Effector memory CD4-positive, alpha-beta T cell (primary cell): ENCODE measurements at regions not wholly inside any gene's neighbourhood (a gene's known extent, or its start where the extent isn't known, plus 50 kb on each side); places are given as distances from the start of the nearest gene placed in this dataset.
"Not testable (repeated sequence)": the region's sequence is repeated elsewhere in the genome, so short reads cannot be mapped to it uniquely, and the experiment has no call there.

Source experiments
- DNase-seq, 3 donors: peaks; one replicate each; pipeline ENCODE4 v3.0.0-alpha.2; 2020
- H3K27ac ChIP-seq: 2 replicates; pipeline ENCODE4 v1.7.0; 2013; ENCODE audit warnings: mild to moderate bottlenecking, low read length, moderate library complexity; ENCODE audit not compliant: insufficient read depth, poor library complexity, severe bottlenecking
- H3K27me3 ChIP-seq: replicated peaks from 2 replicates; pipeline ENCODE4 v1.7.0; 2013; ENCODE audit warnings: mild to moderate bottlenecking, low read length; ENCODE audit not compliant: insufficient read depth, control insufficient read depth, poor library complexity, severe bottlenecking
- H3K36me3 ChIP-seq: 2 replicates; pipeline ENCODE4 v1.7.0; 2013; ENCODE audit warnings: mild to moderate bottlenecking, low read length, moderate library complexity; ENCODE audit not compliant: control insufficient read depth, insufficient read depth
- H3K4me1 ChIP-seq: 2 replicates; pipeline ENCODE4 v1.7.0; 2013; ENCODE audit warnings: low read length, mild to moderate bottlenecking; ENCODE audit not compliant: control insufficient read depth, insufficient read depth, poor library complexity, severe bottlenecking
- H3K4me3 ChIP-seq: 2 replicates; pipeline ENCODE4 v1.7.0; 2013; ENCODE audit warnings: low read length, low read depth, mild to moderate bottlenecking; ENCODE audit not compliant: insufficient read depth, poor library complexity, severe bottlenecking
- H3K9me3 ChIP-seq: 2 replicates; pipeline ENCODE4 v1.7.0; 2013; ENCODE audit warnings: mild to moderate bottlenecking, low read length, moderate library complexity; ENCODE audit not compliant: control insufficient read depth

DNA sequence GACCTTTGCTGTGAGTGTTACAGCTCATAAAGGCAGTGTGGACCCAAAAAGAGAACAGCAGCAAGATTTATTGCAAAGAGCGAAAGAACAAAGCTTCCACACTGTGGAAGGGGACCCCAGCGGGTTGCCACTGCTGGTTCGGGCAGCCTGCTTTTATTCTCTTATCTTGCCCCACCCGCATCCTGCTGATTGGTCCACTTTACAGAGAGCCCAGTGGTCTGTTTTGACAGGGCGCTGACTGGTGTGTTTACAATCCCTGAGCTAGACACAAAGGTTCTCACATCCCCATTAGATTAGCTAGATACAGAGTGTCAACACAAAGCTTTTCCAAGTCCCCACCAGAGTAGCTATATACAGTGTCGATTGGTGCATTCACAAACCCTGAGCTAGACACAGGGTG lies 1187.5 kb downstream of the NXPH1 start:
- H3K4me1 ChIP-seq, H3K9me3 ChIP-seq, H3K36me3 ChIP-seq, H3K27me3 ChIP-seq, H3K27ac ChIP-seq, DNase-seq, H3K4me3 ChIP-seq: not testable (repeated sequence)

DNA sequence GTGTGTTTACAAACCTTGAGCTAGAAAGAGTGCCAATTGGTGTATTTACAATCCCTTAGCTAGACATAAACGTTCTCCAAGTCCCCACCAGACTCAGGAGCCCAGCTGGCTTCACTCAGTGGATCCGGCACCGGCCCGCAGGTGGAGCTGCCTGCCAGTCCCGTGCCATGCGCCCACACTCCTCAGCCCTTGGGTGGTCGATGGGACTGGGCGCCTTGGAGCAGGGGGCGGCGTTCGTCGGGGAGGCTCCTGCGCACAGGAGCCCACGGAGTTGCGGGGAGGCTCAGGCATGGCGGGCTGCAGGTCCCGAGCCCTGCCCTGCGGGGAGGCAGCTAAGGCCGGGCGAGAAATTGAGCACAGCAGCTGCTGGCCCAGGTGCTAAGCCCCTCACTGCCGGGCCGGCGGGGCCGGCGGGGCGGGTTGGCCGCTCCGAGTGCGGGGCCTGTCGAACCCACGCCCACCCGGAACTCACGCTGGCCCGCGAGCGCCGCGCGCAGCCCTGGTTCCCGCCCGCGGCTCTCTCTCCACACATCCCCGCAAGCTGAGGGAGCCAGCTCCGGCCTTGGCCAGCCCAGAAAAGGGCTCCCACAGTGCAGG lies 1188.0 kb downstream of the NXPH1 start:
- not testable (repeated sequence) for DNase-seq, H3K36me3 ChIP-seq, H3K4me3 ChIP-seq, H3K27me3 ChIP-seq, H3K4me1 ChIP-seq, H3K9me3 ChIP-seq, H3K27ac ChIP-seq

DNA sequence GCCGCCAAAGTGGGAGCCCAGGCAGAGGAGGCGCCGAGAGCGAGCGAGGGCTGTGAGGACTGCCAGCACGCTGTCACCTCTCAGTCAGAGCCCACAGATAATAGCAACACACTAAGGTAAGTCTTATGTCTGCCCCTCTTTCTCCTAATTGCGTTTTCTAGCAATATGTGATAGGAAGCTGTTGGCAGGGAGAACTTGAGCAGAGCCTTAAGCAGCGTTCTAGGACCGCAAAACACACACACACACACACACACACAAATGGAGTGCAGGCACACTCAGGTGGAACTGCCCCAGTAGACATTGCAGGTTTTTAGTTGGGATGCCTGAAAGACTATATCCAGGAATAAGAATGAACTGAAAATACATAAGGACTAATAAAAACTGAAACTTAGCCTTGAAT lies 1188.5 kb downstream of the NXPH1 start:
- DNase-seq = no peak
- Histone ChIP-seq H3K36me3 (no peaks in the 10 kb centered on the region), H3K27me3 (no peaks in the 10 kb centered on the region), H3K27ac (no peak overlapping the region), H3K4me1 (no peaks in the 10 kb centered on the region), H3K4me3 (no peak overlapping the region), H3K9me3 (no peaks in the 10 kb centered on the region)

DNA sequence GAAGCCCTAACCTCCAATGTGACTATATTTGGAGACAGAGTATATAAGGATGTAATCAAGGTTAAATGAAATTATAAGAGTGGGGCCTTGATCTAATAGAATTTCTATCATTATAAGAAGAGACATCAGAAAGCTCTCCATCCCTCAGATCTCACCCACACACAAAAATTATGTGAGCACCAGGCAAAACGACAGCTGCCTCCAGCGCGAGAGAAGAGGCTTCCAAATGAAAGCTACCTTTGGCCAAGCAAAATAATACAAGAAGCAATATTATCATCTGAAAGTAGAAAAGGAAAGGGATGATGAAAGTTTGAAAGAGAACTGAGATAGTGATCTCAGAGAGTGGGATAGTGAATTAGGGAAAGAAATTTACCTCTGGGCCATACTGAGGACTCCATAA lies 1192.5 kb downstream of the NXPH1 start:
- no peak for DNase-seq
- H3K4me1 ChIP-seq = no peaks in the 10 kb centered on the region
- H3K27ac ChIP-seq = no peak overlapping the region
- no peaks in the 10 kb centered on the region for H3K27me3 ChIP-seq
- H3K9me3 ChIP-seq = no peaks in the 10 kb centered on the region
- no peaks in the 10 kb centered on the region for H3K36me3 ChIP-seq
- no peak overlapping the region for H3K4me3 ChIP-seq

DNA sequence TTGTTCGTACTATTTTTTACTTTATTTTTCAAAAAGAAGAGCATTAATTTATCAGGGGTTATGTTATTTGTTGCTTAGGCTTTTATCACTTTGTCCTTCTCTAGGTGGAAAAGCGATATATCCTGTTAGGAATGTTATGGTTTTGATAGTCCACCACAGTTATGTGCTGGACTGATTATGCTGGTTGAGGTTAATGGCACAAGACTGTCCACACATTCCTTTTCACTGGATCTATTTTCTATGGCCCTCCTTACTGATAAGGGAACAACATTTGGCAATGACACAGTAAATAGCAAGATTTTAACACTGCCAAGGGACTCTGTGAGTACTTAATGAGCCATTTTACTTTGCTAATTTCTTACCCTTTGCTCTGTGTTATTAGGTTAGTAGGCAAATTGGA lies 1212.3 kb downstream of the NXPH1 start:
- Histone ChIP-seq H3K27ac (no peak overlapping the region), H3K9me3 (no peaks in the 10 kb centered on the region), H3K4me3 (no peak overlapping the region), H3K27me3 (no peaks in the 10 kb centered on the region), H3K36me3 (no peaks in the 10 kb centered on the region), H3K4me1 (no peaks in the 10 kb centered on the region)
- DNase-seq = no peak

DNA sequence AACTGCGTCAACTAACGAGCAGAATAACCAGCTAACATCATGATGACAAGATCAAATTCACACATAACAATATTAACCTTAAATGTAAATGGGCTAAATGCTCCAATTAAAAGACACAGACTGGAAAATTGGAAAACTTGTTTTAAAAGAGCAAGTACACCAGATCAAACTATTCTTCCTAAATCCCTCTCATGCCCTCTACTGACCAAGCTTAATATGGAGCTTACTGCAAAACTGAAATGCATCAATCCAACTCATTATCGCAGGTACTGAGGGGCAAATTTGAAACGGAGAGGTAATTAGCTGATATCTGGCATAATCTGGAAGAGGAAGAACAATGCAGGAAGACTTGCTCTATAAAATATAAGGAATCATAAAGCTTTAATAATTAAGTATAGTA lies 1223.8 kb downstream of the NXPH1 start:
- no peak for DNase-seq

DNA sequence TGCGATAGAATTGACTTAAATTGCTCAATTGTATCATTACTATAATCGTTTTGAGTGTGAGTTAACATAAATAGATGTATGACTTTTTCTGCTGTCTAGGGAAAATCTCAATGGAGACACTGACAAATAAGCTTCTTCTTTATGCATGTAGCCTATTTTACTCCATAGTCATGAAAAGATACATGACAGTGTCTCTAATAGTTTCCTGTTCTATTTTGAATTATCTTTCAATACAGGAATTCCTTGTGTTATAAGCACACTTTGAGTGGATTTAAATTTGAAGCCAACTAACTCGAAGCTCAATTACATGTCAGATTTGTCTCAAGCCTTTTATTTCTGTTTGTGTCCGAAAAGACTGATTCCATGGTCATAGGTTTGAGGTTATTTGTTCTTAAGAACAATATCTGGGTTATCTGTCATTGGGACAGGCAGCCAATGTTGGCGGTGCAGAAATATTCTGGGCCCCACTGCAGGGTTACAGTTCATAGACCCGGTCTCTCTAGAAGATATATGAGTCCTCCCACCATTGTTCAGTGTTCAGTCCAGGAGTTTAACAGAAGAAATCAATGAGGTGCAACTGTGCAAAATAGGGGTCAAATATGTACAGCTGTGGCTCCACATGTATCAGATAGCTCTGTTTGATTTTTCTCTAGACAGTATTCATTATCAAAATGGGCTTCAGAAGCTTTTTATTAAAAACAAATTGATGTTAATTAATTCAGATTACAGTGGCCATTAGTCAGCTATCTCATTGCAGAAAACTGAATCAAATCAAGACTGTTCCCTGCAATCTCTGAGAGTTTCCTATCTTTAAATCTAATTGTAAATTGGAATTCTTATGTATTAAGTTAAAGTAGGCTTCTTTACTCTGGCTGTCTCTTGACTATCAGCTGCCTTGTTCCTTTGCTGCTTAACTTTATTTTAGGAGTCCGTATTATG lies 1238.8 kb downstream of the NXPH1 start:
- Histone ChIP-seq H3K9me3 (no peaks in the 10 kb centered on the region), H3K27ac (no peak overlapping the region), H3K4me3 (no peak overlapping the region), H3K36me3 (no peaks in the 10 kb centered on the region), H3K4me1 (no peaks in the 10 kb centered on the region), H3K27me3 (no peaks in the 10 kb centered on the region)
- DNase-seq = no peak

More for the DNA sequence above, 1223.8 kb downstream of the NXPH1 start:
- Histone ChIP-seq H3K4me1 (no peaks in the 10 kb centered on the region), H3K4me3 (no peak overlapping the region), H3K9me3 (peaks cover 3% of the 10 kb centered on the region), H3K36me3 (no peaks in the 10 kb centered on the region), H3K27me3 (no peaks in the 10 kb centered on the region), H3K27ac (no peak overlapping the region)

DNA sequence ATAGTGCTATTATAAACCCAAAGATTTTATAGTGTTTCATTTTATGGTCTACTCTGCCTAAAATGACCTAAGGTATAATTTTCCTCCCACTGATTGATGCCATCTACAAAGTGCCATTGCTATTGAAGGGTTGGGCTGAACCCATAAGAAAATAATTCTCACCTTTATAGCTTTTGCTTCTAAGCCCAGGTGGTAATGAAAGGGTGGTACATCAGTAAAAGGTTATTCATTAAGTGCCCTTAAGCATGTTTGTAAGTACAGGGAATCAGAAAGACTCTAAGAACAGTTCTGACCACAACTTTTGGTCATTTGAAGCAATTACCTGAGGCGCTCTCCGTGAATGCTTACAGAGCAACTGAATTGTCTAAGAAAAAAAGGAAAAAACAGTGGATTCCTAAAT lies 1247.3 kb downstream of the NXPH1 start:
- no peak for DNase-seq
- Histone ChIP-seq H3K4me3 (no peak overlapping the region), H3K9me3 (no peaks in the 10 kb centered on the region), H3K27me3 (no peaks in the 10 kb centered on the region), H3K36me3 (no peaks in the 10 kb centered on the region), H3K27ac (no peak overlapping the region), H3K4me1 (no peaks in the 10 kb centered on the region)

DNA sequence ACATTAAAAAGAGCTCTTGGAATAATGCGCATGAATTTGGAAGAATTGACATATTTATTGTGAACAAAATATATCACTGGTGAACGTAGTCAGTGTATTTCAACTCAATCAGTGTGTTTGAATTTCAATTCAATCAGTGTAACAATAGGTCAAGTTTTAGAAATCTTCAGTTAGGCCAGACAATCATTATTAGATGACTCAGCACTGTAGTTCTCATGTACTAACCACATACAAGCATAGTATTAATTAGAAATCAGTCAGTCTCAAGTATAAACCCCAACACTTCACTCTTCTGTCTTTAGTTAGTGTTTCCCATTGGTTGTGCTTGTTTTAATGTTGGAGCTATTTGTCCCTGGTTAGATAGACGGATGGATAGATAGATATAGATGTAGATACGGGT lies 1247.9 kb downstream of the NXPH1 start:
- Histone ChIP-seq H3K27ac (no peak overlapping the region), H3K4me1 (no peaks in the 10 kb centered on the region), H3K9me3 (no peaks in the 10 kb centered on the region), H3K4me3 (no peak overlapping the region), H3K36me3 (no peaks in the 10 kb centered on the region), H3K27me3 (no peaks in the 10 kb centered on the region)
- DNase-seq = no peak

DNA sequence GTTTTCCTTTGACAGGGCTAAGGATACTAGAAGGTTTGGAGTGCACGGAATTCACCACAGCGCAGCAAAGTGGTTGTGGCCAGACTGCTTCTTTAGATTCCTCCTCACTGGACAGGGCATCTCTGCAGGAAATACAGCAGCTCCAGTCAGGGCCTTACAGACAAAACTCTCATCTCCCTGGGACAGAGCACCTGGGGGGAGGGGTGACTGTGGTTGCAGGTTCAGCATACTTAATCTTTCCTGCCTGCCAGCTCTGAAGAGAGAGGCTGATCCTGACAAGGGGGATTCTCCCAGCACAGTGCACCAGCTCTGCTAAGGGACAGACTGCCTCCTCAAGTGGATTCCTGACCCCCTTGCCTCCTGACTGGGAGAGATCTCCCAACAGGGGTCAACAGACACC lies 1257.9 kb downstream of the NXPH1 start:
- no peak overlapping the region for H3K4me3 ChIP-seq
- H3K27me3 ChIP-seq = no peaks in the 10 kb centered on the region
- H3K9me3 ChIP-seq = no peaks in the 10 kb centered on the region
- H3K36me3 ChIP-seq = no peaks in the 10 kb centered on the region
- no peaks in the 10 kb centered on the region for H3K4me1 ChIP-seq
- DNase-seq = no peak
- H3K27ac ChIP-seq = no peak overlapping the region
